AG04449 (cell line): ENCODE measurements at regions not wholly inside any gene's neighbourhood (a gene's known extent, or its start where the extent isn't known, plus 50 kb on each side); places are given as distances from the start of the nearest gene placed in this dataset.

Source experiments
- CTCF ChIA-PET: fragments of 350-600 bp; formaldehyde crosslinking; extraction: SDS; loops from one replicate; lab custom pipeline; 2021; ENCODE audit warnings: antibody characterized with exemption; lab: Yijun Ruan, JAX
- POLR2A ChIA-PET: fragments of 400-600, 350-600 bp; formaldehyde crosslinking; extraction: SDS; loops from one replicate; lab custom pipeline; 2020; ENCODE audit warnings: antibody characterized with exemption, inconsistent platforms; lab: Yijun Ruan, JAX
- DNase-seq: peaks from one replicate; pipeline ENCODE4 v3.0.0-alpha.2; 2010; ENCODE audit warnings: low read depth, low spot score
- H3K4me3 ChIP-seq: 2 replicates; pipeline ENCODE4 v1.5.1; 2011; ENCODE audit warnings: low read depth, mild to moderate bottlenecking, control low read depth, low read length
- CTCF ChIP-seq: IDR thresholded peaks from one replicate; pipeline ENCODE4 v1.5.1; 2011; ENCODE audit warnings: mild to moderate bottlenecking, moderate library complexity, low read length, control low read depth, inconsistent platforms; ENCODE audit not compliant: insufficient read depth; ENCODE audit errors: missing control alignments

- no peak for TF ChIP-seq CTCF
- no peak for DNase-seq
- H3K4me3 ChIP-seq = no peak overlapping the region
- ChIA-PET POLR2A (no interaction called here), CTCF (no interaction called here)
These were observed 490.5 kb upstream of the RAG2 start for GRCh38 chr11:37088573-37088910.

DNA sequence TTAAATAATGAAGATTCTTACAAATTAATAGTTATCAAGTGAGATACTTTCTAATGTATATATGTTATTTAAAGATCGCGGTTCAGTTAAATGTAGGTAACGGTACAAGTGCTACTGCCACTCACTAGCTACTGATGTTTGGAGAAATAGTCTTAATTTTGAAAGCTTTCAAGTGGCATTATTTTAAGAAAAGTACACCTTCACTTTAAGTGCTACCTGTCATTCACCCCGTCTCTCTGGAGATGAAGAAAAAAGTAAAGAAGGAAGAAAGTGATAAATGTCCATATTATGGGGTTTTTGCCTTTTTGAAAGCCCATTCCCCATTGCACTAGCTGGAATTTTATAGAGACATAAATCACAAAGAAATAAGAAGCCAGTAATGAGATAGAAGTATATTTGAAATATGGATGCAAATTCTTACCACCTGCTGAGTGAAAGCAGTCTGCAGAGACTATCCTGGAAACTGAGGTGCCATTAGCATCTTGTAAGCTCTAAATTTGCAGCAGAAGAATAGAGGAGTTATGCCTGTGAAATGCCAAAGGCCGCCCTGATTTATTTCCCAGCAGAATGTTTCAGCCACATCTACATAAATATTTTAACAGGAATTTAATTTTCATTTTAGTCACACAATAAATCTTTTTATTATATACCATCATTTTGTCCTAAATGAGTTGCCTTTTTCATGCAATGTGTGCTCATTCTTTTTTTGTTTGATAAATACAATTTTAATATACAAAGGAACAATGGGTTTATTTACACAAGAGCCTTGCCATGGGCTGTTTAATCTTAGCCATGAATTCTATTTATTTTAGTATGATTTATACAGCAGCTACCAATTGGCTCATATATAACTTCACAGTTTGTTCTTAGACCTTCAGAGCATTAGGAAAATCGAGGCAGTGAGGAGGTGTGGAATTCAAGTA lies 489.9 kb upstream of the RAG2 start:
- ChIA-PET POLR2A (no interaction called here), CTCF (no interaction called here)
- TF ChIP-seq CTCF = no peak
- no peak for DNase-seq
- no peak overlapping the region for H3K4me3 ChIP-seq

GRCh38 chr11:37078521-37078920 lies 480.5 kb upstream of the RAG2 start:
- POLR2A ChIA-PET = no interaction called here

GRCh38 chr11:37076866-37077265 lies 478.8 kb upstream of the RAG2 start:
- CTCF ChIA-PET = no interaction called here
- no peak for TF ChIP-seq CTCF
- H3K4me3 ChIP-seq = no peak overlapping the region
- POLR2A ChIA-PET = no interaction called here
- no peak for DNase-seq

More at GRCh38 chr11:37078521-37078920, 480.5 kb upstream of the RAG2 start:
- DNase-seq = no peak
- no peak for TF ChIP-seq CTCF
- H3K4me3 ChIP-seq = no peak overlapping the region
- CTCF ChIA-PET = no interaction called here

- ChIA-PET CTCF (no interaction called here), POLR2A (no interaction called here)
- no peak overlapping the region for H3K4me3 ChIP-seq
- no peak for DNase-seq
- TF ChIP-seq CTCF = no peak
These were observed 474.6 kb upstream of the RAG2 start for GRCh38 chr11:37072538-37073055.

DNA sequence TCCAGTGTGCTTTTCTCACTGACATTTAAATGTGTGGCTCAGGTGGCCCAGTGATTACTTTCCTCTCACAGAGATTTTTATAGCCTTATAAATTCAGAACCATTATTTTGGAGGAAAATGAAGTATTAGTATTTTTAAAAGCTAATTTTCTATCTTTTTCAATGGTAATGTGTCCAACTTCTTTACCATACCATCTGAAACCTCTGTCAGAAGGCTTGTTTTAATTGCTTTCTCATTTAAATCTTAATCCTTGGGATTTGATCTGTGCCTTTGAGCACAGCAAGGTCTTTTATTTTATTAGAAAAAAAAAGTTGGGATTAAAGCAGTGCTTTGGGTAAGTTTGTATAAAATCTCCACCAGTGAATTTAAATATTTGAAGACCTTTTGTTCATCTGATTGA lies 452.3 kb upstream of the RAG2 start:
- POLR2A ChIA-PET = no interaction called here
- CTCF ChIA-PET = no interaction called here
- DNase-seq = no peak
- H3K4me3 ChIP-seq = no peak overlapping the region
- TF ChIP-seq CTCF = no peak
